Spleen (tissue), 11 donors: ENCODE measurements at regions not wholly inside any gene's neighbourhood (a gene's known extent, or its start where the extent isn't known, plus 50 kb on each side); places are given as distances from the start of the nearest gene placed in this dataset.

Experiments
- DNase-seq: peaks from one replicate; pipeline ENCODE4 v3.0.0-alpha.2; 2020
- H3K27ac ChIP-seq, 8 donors: fragments of 200-600 bp; sonication (generic) in 7 of 8; 1 replicate in 4 of 8; 2 replicates in 4 of 8; pipeline versions ENCODE4 v1.5.0 to v1.8.0; 2016 to 2021; ENCODE audit warnings: inconsistent platforms in 4 of 8, mild to moderate bottlenecking in 4 of 8, moderate library complexity in 1 of 8
- H3K27me3 ChIP-seq, 7 donors: fragments of 200-600 bp; sonication (generic) in 6 of 7; replicated peaks in 1 of 7; 1 replicate in 4 of 7; 2 replicates in 3 of 7; pipeline versions ENCODE4 v1.5.0 to v1.8.0; 2016 to 2021; ENCODE audit warnings: inconsistent platforms in 3 of 7, mild to moderate bottlenecking in 1 of 7
- H3K36me3 ChIP-seq, 6 donors: fragments of 200-600 bp; sonication (generic) in 5 of 6; 1 replicate in 4 of 6; 2 replicates in 2 of 6; pipeline versions ENCODE4 v1.5.0 to v1.8.0; 2016 to 2021; ENCODE audit warnings: inconsistent platforms in 2 of 6
- H3K4me1 ChIP-seq, 6 donors: fragments of 200-600 bp; sonication (generic) in 5 of 6; 1 replicate in 3 of 6; 2 replicates in 3 of 6; pipeline versions ENCODE4 v1.5.0 to v1.8.0; 2016 to 2021; ENCODE audit warnings: inconsistent platforms in 3 of 6
- H3K4me3 ChIP-seq, 8 donors: fragments of 200-600 bp; sonication (generic) in 7 of 8; 1 replicate in 4 of 8; 2 replicates in 4 of 8; pipeline versions ENCODE4 v1.5.0 to v1.8.0; 2016 to 2021; ENCODE audit warnings: inconsistent platforms in 4 of 8, mild to moderate bottlenecking in 4 of 8, moderate library complexity in 2 of 8
- H3K9me3 ChIP-seq, 8 donors: fragments of 200-600 bp; sonication (generic) in 7 of 8; 1 replicate in 4 of 8; 2 replicates in 4 of 8; pipeline versions ENCODE4 v1.5.0 to v1.8.0; 2016 to 2021; ENCODE audit warnings: inconsistent platforms in 4 of 8
- POLR2A ChIP-seq, 3 donors: fragments of 450-650 bp; IDR thresholded peaks; one replicate each; pipeline ENCODE4 v1.5.1; 2017; ENCODE audit warnings: antibody characterized with exemption in 3 of 3, mild to moderate bottlenecking in 1 of 3
- POLR2AphosphoS5 ChIP-seq, 3 donors: sonication (generic); formaldehyde crosslinking; IDR thresholded peaks; one replicate each; pipeline ENCODE4 v1.5.1; 2017; ENCODE audit warnings: antibody characterized with exemption in 3 of 3
- WGBS, 5 donors: extraction: QIAGEN DNeasy Blood & Tissue Kit in 3 of 5; methylation state at CpG; one replicate each; pipeline versions ENCODE4 v1.1.5 to v1.1.7; 2013 to 2018; 5-methylcytosine and 5-hydroxymethylcytosine counted together
- intact Hi-C: fragments of 100-400 bp; cut with DNase I; formaldehyde crosslinking; loops from one replicate; pipeline ENCODE4 v1.15.0; 2023; ENCODE audit warnings: low total_unique reads
- TF ChIP-seq, protein P1 (sequence below), 11 experiments: fragments of 200-600 bp in 7 of 11; fragments of 450-650 bp in 4 of 11; sonication (generic) in 4 of 11; IDR thresholded peaks in 8 of 11; conservative IDR thresholded peaks in 3 of 11; 1 replicate in 7 of 11; 2 replicates in 4 of 11; pipeline versions ENCODE4 v1.4.0 to v1.8.0; 2016 to 2021; ENCODE audit warnings: antibody characterized with exemption in 11 of 11, inconsistent platforms in 4 of 11, mild to moderate bottlenecking in 1 of 11
- donor health status: healthy with polysubstance abuse.
- donor health status: DM: no; HTN: no; CAD: no; lungs with moderate emphysema.
- donor health status: DM: no; HTN: no; CAD: no.
- donor health status: Bipolar disorder and iron deficiency.
- donor health status: healthy.
- donor health status: DM: no; HTN: no; CAD: no.
- donor health status: DM: yes; HTN: yes; CAD: no.

DNA sequence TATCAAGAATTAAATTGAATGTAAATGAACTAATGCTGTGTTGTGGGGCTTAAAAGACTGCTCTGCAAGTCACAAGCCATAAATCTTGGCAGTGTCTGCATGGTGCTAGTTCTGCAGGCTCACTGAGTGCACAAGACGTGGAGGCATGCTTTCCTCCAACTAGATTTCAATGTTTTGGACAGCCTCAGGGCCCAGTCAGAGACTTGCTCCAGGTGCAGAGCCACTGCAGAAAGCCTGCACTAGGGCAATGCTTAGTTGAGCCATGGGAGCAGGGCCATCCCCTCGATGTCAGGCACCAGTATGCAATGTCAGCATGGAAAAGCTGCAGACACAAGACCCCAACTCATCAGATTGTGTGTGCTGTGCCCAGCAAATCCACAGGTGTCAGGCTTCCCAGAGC is 234.5 kb upstream of the CDIN1 start:
- 61 to 82% (median 75%) methylated on average over 2 of the region's 2 CpGs for WGBS, 5 donors
- Histone ChIP-seq H3K9me3 (peaks cover 0 to 5% (median 0%) of the 10 kb centered on the region in 8 donors), H3K27ac (no peak overlapping the region), H3K4me3 (no peak overlapping the region), H3K27me3 (no peaks in the 10 kb centered on the region), H3K36me3 (no peaks in the 10 kb centered on the region), H3K4me1 (no peaks in the 10 kb centered on the region)
- DNase-seq: no peak
- intact Hi-C loops: no loop called here
- TF ChIP-seq, protein P1, sequence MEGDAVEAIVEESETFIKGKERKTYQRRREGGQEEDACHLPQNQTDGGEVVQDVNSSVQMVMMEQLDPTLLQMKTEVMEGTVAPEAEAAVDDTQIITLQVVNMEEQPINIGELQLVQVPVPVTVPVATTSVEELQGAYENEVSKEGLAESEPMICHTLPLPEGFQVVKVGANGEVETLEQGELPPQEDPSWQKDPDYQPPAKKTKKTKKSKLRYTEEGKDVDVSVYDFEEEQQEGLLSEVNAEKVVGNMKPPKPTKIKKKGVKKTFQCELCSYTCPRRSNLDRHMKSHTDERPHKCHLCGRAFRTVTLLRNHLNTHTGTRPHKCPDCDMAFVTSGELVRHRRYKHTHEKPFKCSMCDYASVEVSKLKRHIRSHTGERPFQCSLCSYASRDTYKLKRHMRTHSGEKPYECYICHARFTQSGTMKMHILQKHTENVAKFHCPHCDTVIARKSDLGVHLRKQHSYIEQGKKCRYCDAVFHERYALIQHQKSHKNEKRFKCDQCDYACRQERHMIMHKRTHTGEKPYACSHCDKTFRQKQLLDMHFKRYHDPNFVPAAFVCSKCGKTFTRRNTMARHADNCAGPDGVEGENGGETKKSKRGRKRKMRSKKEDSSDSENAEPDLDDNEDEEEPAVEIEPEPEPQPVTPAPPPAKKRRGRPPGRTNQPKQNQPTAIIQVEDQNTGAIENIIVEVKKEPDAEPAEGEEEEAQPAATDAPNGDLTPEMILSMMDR (IDR thresholded peaks at IDR 0.05 in 8 of 11, conservative IDR thresholded peaks at IDR 0.05 in 3 of 11): no peak
- TF ChIP-seq POLR2AphosphoS5 (IDR thresholded peaks at IDR 0.05): no peak
- no peak for TF ChIP-seq POLR2A (IDR thresholded peaks at IDR 0.05)

GRCh38 chr15:36347272-36347858 is 232.1 kb upstream of the CDIN1 start:
- intact Hi-C loops: no loop called here
- Histone ChIP-seq H3K27me3 (no peaks in the 10 kb centered on the region), H3K36me3 (no peaks in the 10 kb centered on the region), H3K9me3 (peaks cover 0 to 4% (median 0%) of the 10 kb centered on the region in 8 donors), H3K27ac (no peak overlapping the region), H3K4me3 (no peak overlapping the region), H3K4me1 (no peaks in the 10 kb centered on the region)
- DNase-seq: no peak
- TF ChIP-seq, protein P1 (IDR thresholded peaks at IDR 0.05 in 8 of 11, conservative IDR thresholded peaks at IDR 0.05 in 3 of 11): no peak
- no peak for TF ChIP-seq POLR2AphosphoS5 (IDR thresholded peaks at IDR 0.05)
- no peak for TF ChIP-seq POLR2A (IDR thresholded peaks at IDR 0.05)

DNA sequence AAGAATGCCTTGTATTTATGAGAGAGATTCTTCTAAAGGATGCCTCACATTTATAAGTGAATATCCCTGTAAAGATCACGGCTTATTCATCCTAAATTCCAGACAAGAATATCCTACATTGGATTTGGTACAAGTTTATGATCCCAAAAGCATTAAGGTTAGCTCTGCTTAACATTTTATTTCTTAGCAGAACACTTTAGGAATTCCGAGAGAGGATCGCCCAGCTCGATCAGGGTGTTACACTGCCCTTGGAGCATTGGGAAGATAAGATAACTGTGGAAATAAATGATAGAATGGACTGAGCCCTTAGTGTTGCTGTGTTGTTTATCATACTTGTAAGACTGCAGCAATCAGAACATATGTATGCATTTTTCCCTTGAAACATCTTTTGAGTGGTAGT is 223.0 kb upstream of the CDIN1 start:
- no peaks in the 10 kb centered on the region for H3K4me1 ChIP-seq
- no peaks in the 10 kb centered on the region for H3K27me3 ChIP-seq
- 65 to 81% (median 74%) methylated on average over 4 of the region's 4 CpGs for WGBS, 5 donors
- H3K4me3 ChIP-seq: no peak overlapping the region
- peak overlapping the region in 1 of 8 donors; percentile 26 for H3K27ac ChIP-seq
- H3K9me3 ChIP-seq: no peaks in the 10 kb centered on the region
- TF ChIP-seq, protein P1 (IDR thresholded peaks at IDR 0.05 in 8 of 11, conservative IDR thresholded peaks at IDR 0.05 in 3 of 11): no peak
- TF ChIP-seq POLR2AphosphoS5 (IDR thresholded peaks at IDR 0.05) (no peak), POLR2A (IDR thresholded peaks at IDR 0.05) (no peak)
- DNase-seq: no peak
- H3K36me3 ChIP-seq: no peaks in the 10 kb centered on the region
- intact Hi-C loops: no loop called here

GRCh38 chr15:36356978-36357601 is 222.3 kb upstream of the CDIN1 start:
- 8 to 17% (median 12%) methylated on average over 8 of the region's 8 CpGs for WGBS, 5 donors
- no peak for TF ChIP-seq POLR2AphosphoS5 (IDR thresholded peaks at IDR 0.05)
- TF ChIP-seq, protein P1 (IDR thresholded peaks at IDR 0.05 in 8 of 11, conservative IDR thresholded peaks at IDR 0.05 in 3 of 11): no peak
- no peak for TF ChIP-seq POLR2A (IDR thresholded peaks at IDR 0.05)

More at GRCh38 chr15:36356978-36357601, 222.3 kb upstream of the CDIN1 start:
- Histone ChIP-seq H3K9me3 (no peaks in the 10 kb centered on the region), H3K4me1 (no peaks in the 10 kb centered on the region), H3K36me3 (no peaks in the 10 kb centered on the region), H3K27me3 (no peaks in the 10 kb centered on the region), H3K27ac (peak overlapping the region in 4 of 8 donors; percentile 8 to 26 (median 24)), H3K4me3 (no peak overlapping the region)
- intact Hi-C loops: no loop called here
- DNase-seq: no peak
